Dedifferentiated amniotic fluid mesenchymal stem cell (primary cell): ENCODE measurements at regions not wholly inside any gene's neighbourhood (a gene's known extent, or its start where the extent isn't known, plus 50 kb on each side); places are given as distances from the start of the nearest gene placed in this dataset.
"Not testable (repeated sequence)": the region's sequence is repeated elsewhere in the genome, so short reads cannot be mapped to it uniquely, and the experiment has no call there.

ENCODE experiments used
- DNase-seq: peaks from one replicate; pipeline ENCODE4 v3.0.0-alpha.2; 2016; ENCODE audit errors: extremely low spot score

DNA sequence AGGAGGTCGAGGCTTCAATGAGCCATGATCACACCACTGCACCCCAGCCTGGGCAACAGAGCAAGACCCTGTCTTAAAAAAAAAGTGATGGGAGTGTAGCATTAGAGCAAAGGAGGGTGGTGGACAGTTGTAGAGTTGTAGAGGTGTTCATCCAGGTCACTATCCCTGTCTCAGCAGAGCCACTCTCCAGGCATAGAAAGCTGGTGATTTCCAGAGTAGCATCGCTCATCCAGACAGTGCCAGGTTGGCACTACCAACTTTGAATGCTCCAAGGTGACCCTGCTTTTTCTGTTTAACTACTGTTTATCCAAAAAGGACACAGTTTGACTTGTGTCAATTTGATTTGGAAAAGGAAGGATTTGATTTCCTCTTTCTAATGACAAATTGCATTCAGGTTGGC lies 147.3 kb downstream of the USP46 start:
- DNase-seq, result no peak

DNA sequence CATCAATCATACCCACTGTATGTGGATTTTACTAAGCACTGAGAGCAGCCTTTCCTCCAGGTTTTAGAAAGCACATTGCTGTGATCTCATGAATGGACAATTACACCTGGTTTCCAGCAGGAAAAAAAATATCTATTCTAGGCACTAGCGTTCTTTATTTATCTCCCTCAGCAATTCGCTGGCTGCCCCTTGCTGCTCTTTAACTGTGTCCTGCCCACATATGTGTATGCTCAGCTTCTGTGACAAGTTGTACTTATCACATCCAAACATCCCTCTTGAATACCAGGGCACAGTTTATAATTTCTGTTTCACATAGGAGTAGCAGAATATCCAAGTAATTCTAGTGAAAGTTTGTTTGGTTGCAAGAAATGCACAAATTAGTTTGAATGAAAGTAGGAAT lies 146.8 kb downstream of the USP46 start:
- no peak for DNase-seq

DNA sequence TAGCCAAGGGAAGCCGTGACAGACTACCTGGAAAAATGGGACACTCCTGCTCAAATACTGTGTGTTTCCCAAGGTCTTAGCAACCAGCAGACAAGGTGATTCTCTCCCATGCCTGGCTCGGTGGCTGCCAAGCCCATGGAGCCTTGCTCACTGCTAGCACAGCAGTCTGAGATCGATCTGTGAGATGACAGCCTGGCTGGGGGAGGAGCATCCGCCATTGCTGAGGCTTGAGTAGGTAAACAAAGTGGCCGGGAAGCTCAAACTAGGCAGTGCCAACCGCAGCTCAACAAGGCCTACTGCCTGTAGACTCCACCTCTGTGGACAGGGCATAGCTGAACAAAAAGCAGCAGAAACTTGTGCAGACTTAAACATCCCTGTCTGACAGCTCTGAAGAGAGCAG lies 137.0 kb downstream of the USP46 start:
- not testable (repeated sequence) for DNase-seq

DNA sequence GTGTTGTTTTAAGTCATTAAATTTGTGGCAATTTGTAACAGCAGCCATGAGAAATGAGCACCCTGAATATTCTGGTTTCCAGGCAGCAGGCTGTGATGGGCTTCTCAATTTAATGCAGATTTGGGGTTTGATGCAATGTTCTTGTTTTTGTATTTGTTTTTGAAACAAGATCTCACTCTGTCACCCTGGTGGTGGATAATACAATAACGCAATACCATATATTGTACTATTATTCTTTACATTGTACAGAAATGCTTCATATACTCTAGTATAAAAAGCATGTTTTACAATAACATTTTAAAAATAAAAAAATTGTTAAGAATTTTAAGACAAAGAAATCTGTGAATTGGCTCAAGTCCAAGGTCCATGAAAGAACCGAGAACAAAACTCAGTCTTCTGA lies 129.1 kb downstream of the USP46 start:
- DNase-seq, result no peak

DNA sequence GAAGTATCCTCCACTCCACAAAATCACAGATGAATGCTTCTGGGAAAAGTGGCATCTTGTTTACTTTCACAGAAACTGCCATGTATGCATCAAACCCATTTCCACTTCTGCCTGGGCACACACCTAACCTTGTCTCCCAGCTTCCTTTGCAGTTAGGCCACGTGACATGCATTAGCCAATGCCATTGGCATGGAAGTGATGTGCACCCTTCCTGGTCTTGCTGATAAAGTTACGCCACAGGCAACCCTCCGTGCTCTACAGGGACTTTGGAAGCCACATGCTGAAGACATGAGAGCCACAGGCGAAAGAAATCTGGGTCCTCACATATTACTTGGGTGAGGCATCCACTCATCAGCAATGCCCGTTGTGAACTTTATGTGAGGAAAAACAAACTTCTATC lies 123.3 kb downstream of the USP46 start:
- no peak for DNase-seq
